Upper lobe of left lung (tissue), 6 donors: ENCODE measurements at regions not wholly inside any gene's neighbourhood (a gene's known extent, or its start where the extent isn't known, plus 50 kb on each side); places are given as distances from the start of the nearest gene placed in this dataset.

ENCODE experiments used
- ATAC-seq, 2 donors: fragments of 200-7000 bp; cut with Tn5 transposase; one replicate each; pipeline ENCODE4 v1.9.1; 2022; ENCODE audit warnings: mild to moderate bottlenecking in 2 of 2, moderate library complexity in 2 of 2; ENCODE audit not compliant: low FRiP score in 2 of 2
- DNase-seq, 2 donors: peaks; one replicate each; pipeline ENCODE4 v3.0.0-alpha.2; 2019 to 2020
- H3K27ac ChIP-seq, 4 donors: fragments of 200-600 bp; sonication (generic); one replicate each; pipeline ENCODE4 v1.5.1; 2016 to 2019
- H3K27me3 ChIP-seq, 4 donors: fragments of 200-600 bp; sonication (generic); one replicate each; pipeline ENCODE4 v1.5.1; 2017 to 2019
- H3K36me3 ChIP-seq, 4 donors: fragments of 200-600 bp; sonication (generic); one replicate each; pipeline ENCODE4 v1.5.1; 2016 to 2019
- H3K4me1 ChIP-seq, 4 donors: fragments of 200-600 bp; sonication (generic); one replicate each; pipeline ENCODE4 v1.5.1; 2018 to 2019
- H3K4me3 ChIP-seq, 4 donors: fragments of 200-600 bp; sonication (generic); one replicate each; pipeline ENCODE4 v1.5.1; 2017 to 2019; ENCODE audit warnings: mild to moderate bottlenecking in 2 of 4, moderate library complexity in 1 of 4
- H3K9me3 ChIP-seq, 4 donors: fragments of 200-600 bp; sonication (generic); one replicate each; pipeline ENCODE4 v1.5.1; 2018 to 2019
- EP300 ChIP-seq, 4 donors: sonication (generic); formaldehyde crosslinking; IDR thresholded peaks; one replicate each; pipeline ENCODE4 v1.5.1; 2017; ENCODE audit warnings: antibody characterized with exemption in 4 of 4, control low read depth in 2 of 4
- POLR2A ChIP-seq, 4 donors: fragments of 450-650 bp; IDR thresholded peaks; one replicate each; pipeline ENCODE4 v1.5.1; 2016 to 2017; ENCODE audit warnings: antibody characterized with exemption in 4 of 4, mild to moderate bottlenecking in 2 of 4
- POLR2AphosphoS5 ChIP-seq, 2 donors: sonication (generic); formaldehyde crosslinking; IDR thresholded peaks; one replicate each; pipeline ENCODE4 v1.5.1; 2017; ENCODE audit warnings: antibody characterized with exemption in 2 of 2
- WGBS, 2 donors: methylation state at CpG; one replicate each; pipeline ENCODE4 v1.1.5; 2017 to 2018; 5-methylcytosine and 5-hydroxymethylcytosine counted together
- TF ChIP-seq, protein P1 (sequence below), 6 experiments: fragments of 450-650 bp in 4 of 6; fragments of 200-600 bp in 2 of 6; sonication (generic) in 2 of 6; IDR thresholded peaks; one replicate each; pipeline ENCODE4 v1.5.1; 2016 to 2019; ENCODE audit warnings: antibody characterized with exemption in 6 of 6
- donor health status: DM: no; HTN: no; CAD: no; lungs with moderate emphysema.
- donor health status: DM: no; HTN: yes; CAD: no; lungs with severe emphysema.

DNA sequence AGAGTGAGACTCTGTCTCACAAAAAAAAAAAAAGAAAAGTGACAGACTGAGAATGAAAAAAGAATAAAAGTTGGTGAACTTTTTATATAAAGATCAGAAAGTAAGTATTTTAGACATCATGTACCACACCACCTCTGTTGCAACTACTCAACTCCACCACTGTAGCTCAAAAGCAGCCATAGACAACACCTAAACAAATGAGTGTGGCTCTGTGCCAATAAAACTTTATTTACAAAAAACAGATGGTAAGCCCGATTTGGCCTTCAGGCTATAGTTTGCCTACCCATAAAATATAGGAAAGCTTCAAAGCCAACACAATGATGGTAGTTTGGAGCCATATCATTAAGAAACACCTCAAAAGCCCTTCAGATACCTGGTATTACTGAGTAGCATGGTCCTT lies 154.5 kb upstream of the FOXN3 start:
- Histone ChIP-seq H3K27me3 (no peaks in the 10 kb centered on the region), H3K4me1 (peaks cover 8 to 28% (median 21%) of the 10 kb centered on the region in 4 donors), H3K4me3 (no peak overlapping the region), H3K9me3 (no peaks in the 10 kb centered on the region), H3K27ac (no peak overlapping the region), H3K36me3 (no peaks in the 10 kb centered on the region)
- TF ChIP-seq POLR2A (IDR thresholded peaks at IDR 0.05) (no peak), EP300 (IDR thresholded peaks at IDR 0.05) (no peak), POLR2AphosphoS5 (IDR thresholded peaks at IDR 0.05) (no peak)
- TF ChIP-seq, protein P1, sequence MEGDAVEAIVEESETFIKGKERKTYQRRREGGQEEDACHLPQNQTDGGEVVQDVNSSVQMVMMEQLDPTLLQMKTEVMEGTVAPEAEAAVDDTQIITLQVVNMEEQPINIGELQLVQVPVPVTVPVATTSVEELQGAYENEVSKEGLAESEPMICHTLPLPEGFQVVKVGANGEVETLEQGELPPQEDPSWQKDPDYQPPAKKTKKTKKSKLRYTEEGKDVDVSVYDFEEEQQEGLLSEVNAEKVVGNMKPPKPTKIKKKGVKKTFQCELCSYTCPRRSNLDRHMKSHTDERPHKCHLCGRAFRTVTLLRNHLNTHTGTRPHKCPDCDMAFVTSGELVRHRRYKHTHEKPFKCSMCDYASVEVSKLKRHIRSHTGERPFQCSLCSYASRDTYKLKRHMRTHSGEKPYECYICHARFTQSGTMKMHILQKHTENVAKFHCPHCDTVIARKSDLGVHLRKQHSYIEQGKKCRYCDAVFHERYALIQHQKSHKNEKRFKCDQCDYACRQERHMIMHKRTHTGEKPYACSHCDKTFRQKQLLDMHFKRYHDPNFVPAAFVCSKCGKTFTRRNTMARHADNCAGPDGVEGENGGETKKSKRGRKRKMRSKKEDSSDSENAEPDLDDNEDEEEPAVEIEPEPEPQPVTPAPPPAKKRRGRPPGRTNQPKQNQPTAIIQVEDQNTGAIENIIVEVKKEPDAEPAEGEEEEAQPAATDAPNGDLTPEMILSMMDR (IDR thresholded peaks at IDR 0.05), result no peak
- no peak for DNase-seq
- ATAC-seq, result no peak
- 50 to 55% methylated on average over 1 of the region's 1 CpG for WGBS, 2 donors

DNA sequence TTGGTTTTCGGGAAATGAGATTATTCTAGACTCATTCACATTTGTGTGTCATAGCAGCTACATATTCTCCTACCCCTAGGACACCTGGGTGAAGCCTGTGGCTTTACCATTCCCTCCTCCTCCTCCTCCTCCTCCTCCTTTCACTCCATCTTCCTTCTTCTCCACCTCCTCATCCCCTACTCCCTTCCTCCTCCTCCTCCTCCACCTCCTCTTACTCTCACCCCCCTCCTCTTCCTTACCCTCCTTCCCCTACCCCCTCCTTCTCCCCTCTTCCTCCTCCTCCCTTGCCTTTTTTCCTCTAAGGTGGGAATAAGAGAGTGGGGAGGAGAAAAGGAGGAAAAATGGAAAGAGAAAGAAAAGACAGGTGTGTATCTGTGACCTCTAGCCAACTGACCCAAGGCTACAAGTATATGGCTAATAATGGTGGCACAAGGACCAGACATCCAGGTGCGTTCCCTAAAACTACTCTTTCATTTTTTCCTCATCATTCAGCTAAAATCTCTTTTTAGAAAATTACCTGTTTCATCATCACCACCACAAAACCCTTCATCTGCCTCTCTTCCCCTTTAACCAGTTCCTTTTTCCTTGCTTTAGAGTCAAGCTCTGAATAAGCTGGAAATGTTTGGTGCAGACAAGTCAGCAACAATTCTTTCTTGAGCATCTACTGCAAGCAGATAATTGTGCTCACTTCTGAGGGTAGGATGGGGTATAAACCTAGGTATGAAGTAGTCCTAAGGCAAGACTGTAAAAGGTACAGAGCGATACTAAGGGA lies 149.8 kb upstream of the FOXN3 start:
- Histone ChIP-seq H3K36me3 (no peaks in the 10 kb centered on the region), H3K4me3 (no peak overlapping the region), H3K27me3 (no peaks in the 10 kb centered on the region), H3K4me1 (peaks cover 0 to 11% (median 8%) of the 10 kb centered on the region in 4 donors), H3K9me3 (no peaks in the 10 kb centered on the region), H3K27ac (no peak overlapping the region)
- no peak for ATAC-seq
- 79 to 87% methylated on average over 3 of the region's 3 CpGs for WGBS, 2 donors
- TF ChIP-seq POLR2A (IDR thresholded peaks at IDR 0.05), result no peak
- no peak for TF ChIP-seq POLR2AphosphoS5 (IDR thresholded peaks at IDR 0.05)
- TF ChIP-seq EP300 (IDR thresholded peaks at IDR 0.05), result no peak
- TF ChIP-seq, protein P1 (IDR thresholded peaks at IDR 0.05), result no peak
- DNase-seq, result no peak

DNA sequence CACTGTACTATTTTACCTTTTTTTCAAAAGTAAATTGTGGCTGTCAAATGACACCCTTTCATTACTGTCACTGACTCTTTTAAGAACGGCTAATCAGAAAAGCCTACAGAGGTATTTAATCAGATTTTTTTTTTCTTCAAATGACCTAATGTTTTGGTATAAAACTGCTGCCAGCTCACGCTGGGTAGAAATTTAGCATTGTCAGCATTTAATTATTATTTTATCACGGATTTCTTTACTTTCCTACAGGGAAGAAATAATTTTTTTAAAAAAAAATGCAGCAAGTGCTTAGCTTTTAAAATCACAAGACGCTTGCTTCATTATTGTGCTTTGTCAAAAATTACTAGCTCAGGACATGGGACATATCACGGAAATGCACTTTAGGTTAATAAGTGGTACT lies 149.1 kb upstream of the FOXN3 start:
- Histone ChIP-seq H3K4me1 (peaks cover 0 to 11% (median 8%) of the 10 kb centered on the region in 4 donors), H3K9me3 (no peaks in the 10 kb centered on the region), H3K36me3 (no peaks in the 10 kb centered on the region), H3K27me3 (no peaks in the 10 kb centered on the region), H3K27ac (no peak overlapping the region), H3K4me3 (no peak overlapping the region)
- DNase-seq (no peak), ATAC-seq (no peak)
- WGBS, 2 donors, result 84 to 88% methylated on average over 5 of the region's 5 CpGs
- TF ChIP-seq EP300 (IDR thresholded peaks at IDR 0.05), result no peak
- TF ChIP-seq POLR2AphosphoS5 (IDR thresholded peaks at IDR 0.05), result no peak
- TF ChIP-seq, protein P1 (IDR thresholded peaks at IDR 0.05), result no peak
- TF ChIP-seq POLR2A (IDR thresholded peaks at IDR 0.05), result no peak

DNA sequence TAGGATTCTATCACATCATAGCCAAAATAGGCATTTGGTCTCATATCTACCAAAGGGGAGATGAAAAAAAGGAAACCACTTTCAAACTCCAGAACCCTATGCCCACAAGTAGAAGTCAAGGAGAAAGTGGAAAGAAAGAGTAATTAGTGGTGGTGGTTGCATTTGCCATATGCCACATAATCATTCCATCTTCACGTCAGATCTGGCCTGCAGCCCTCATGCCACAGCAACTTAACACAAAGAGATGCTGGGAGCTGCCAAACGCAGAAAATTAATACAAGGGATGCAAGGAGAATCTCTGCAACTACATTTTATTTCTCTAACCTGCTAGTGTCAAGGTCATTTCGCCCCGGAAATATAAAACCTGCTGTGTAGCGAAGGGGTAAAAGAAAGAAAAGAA lies 148.6 kb upstream of the FOXN3 start:
- Histone ChIP-seq H3K27me3 (no peaks in the 10 kb centered on the region), H3K4me1 (peaks cover 0 to 11% (median 8%) of the 10 kb centered on the region in 4 donors), H3K27ac (no peak overlapping the region), H3K4me3 (no peak overlapping the region), H3K36me3 (no peaks in the 10 kb centered on the region), H3K9me3 (no peaks in the 10 kb centered on the region)
- ATAC-seq, result no peak
- TF ChIP-seq POLR2AphosphoS5 (IDR thresholded peaks at IDR 0.05) (no peak), EP300 (IDR thresholded peaks at IDR 0.05) (no peak), POLR2A (IDR thresholded peaks at IDR 0.05) (no peak)
- TF ChIP-seq, protein P1 (IDR thresholded peaks at IDR 0.05), result no peak
- no peak for DNase-seq
- WGBS, 2 donors, result 93 to 98% methylated on average over 5 of the region's 5 CpGs

DNA sequence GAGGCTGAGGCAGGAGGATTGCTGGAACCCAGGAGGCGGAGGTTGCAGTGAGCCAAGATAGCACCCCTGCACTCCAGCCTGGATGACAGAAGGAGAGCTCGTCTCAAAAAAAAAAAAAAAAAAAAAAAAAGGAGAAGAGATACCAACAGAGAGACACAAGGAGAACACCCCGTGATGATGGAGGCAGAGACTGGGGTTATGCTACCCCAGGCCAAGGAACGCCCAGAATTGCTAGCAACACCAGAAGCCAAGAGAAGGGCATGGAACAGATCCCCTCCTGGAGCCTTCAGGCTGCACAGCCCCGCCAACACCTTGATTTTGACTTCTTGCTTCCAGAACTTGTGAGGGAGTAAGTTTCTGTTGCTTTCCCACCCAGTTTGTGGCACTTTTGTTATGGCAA lies 148.0 kb upstream of the FOXN3 start:
- H3K4me3 ChIP-seq, result no peak overlapping the region
- no peaks in the 10 kb centered on the region for H3K27me3 ChIP-seq
- peaks cover 0 to 11% (median 8%) of the 10 kb centered on the region in 4 donors for H3K4me1 ChIP-seq
- TF ChIP-seq POLR2A (IDR thresholded peaks at IDR 0.05), result no peak
- no peak for DNase-seq
- H3K36me3 ChIP-seq, result no peaks in the 10 kb centered on the region
- H3K9me3 ChIP-seq, result no peaks in the 10 kb centered on the region
- WGBS, 2 donors, result 85 to 92% methylated on average over 5 of the region's 5 CpGs
- ATAC-seq, result no peak
- peak overlapping the region in 1 of 4 donors; percentile 4 for H3K27ac ChIP-seq
